ENCODE measurements at regions not wholly inside any gene's neighbourhood (a gene's known extent, or its start where the extent isn't known, plus 50 kb on each side); places are given as distances from the start of the nearest gene placed in this dataset.

GRCh38 chr5:73233461-73234203 is 60.6 kb downstream of the TMEM174 start (continued):
- no peak for TF ChIP-seq REST (IDR thresholded peaks at IDR 0.05; ENCODE audit: unreplicated experiment)
- peak; percentile 4; the same call in 1 of the 2 replicates for TF ChIP-seq CREB1 (CRISPR knock-in tag; IDR thresholded peaks at IDR 0.05; ENCODE audit: low read depth)
- no peak for TF ChIP-seq ZNF331 (CRISPR knock-in tag; IDR thresholded peaks at IDR 0.05; ENCODE audit: low read depth)

- H3K27me3 ChIP-seq (ENCODE audit: insufficient read depth), result peaks cover 92% of the 10 kb centered on the region
- ATAC-seq, result peak; percentile 14
- no peak overlapping the region for H3K27ac Mint-ChIP-seq
- H3F3A ChIP-seq (replicated peaks; ENCODE audit: low read depth), result peaks cover 9% of the 10 kb centered on the region
- H3K4me2 ChIP-seq, result peak overlapping the region; percentile 95
- no peak overlapping the region for H3K27ac ChIP-seq (ENCODE audit: low read depth)
- H2AFZ ChIP-seq, result peak overlapping the region; percentile 91
- no peak for DNase-seq (ENCODE audit: low spot score)
- no peaks in the 10 kb centered on the region for H3K79me2 ChIP-seq (replicated peaks; ENCODE audit: insufficient read depth)
- H3K36me3 ChIP-seq (ENCODE audit: insufficient read depth), result no peaks in the 10 kb centered on the region
- H3K27me3 Mint-ChIP-seq (ENCODE audit: insufficient read depth, low read depth, poor library complexity), result peaks cover 86% of the 10 kb centered on the region
- peak overlapping the region; percentile 68 for H3K4me3 ChIP-seq
- H3K4me3 Mint-ChIP-seq, result peak overlapping the region; percentile 65
- no peaks in the 10 kb centered on the region for H3K36me3 Mint-ChIP-seq (ENCODE audit: low read depth)
- TF ChIP-seq EZH2 (IDR thresholded peaks at IDR 0.05; ENCODE audit: low read depth, unreplicated experiment), result peak; percentile 17
- no peak for TF ChIP-seq CREB1 (CRISPR knock-in tag; IDR thresholded peaks at IDR 0.05; ENCODE audit: low read depth)
- peaks cover 27% of the 10 kb centered on the region for H3K4me1 Mint-ChIP-seq
- H3K9me3 Mint-ChIP-seq, result no peaks in the 10 kb centered on the region
- H4K20me1 ChIP-seq (replicated peaks; ENCODE audit: insufficient read depth), result peaks cover 7% of the 10 kb centered on the region
- peaks cover 46% of the 10 kb centered on the region for H3K4me1 ChIP-seq (ENCODE audit: insufficient read depth)
- H3K9me2 ChIP-seq (ENCODE audit: insufficient read depth), result no peaks in the 10 kb centered on the region
These were observed 60.1 kb downstream of the TMEM174 start for GRCh38 chr5:73233053-73233460.

GRCh38 chr5:73232266-73233041 is 59.5 kb downstream of the TMEM174 start:
- Mint-ChIP-seq H3K4me1 (peaks cover 27% of the 10 kb centered on the region), H3K27ac (no peak overlapping the region), H3K36me3 (ENCODE audit: low read depth) (no peaks in the 10 kb centered on the region), H3K9me3 (no peaks in the 10 kb centered on the region), H3K4me3 (peak overlapping the region; percentile 65), H3K27me3 (ENCODE audit: insufficient read depth, low read depth, poor library complexity) (peaks cover 90% of the 10 kb centered on the region)
- no peaks in the 10 kb centered on the region for H3K36me3 ChIP-seq (ENCODE audit: insufficient read depth)
- peaks cover 9% of the 10 kb centered on the region for H3F3A ChIP-seq (replicated peaks; ENCODE audit: low read depth)
- peak overlapping the region; percentile 91 for H2AFZ ChIP-seq
- peak overlapping the region; percentile 68 for H3K4me3 ChIP-seq
- H3K4me1 ChIP-seq (ENCODE audit: insufficient read depth), result peaks cover 46% of the 10 kb centered on the region
- peaks cover 98% of the 10 kb centered on the region for H3K27me3 ChIP-seq (ENCODE audit: insufficient read depth)
- H3K4me2 ChIP-seq, result peak overlapping the region; percentile 95
- DNase-seq (ENCODE audit: low spot score), result peak; percentile 55
- TF ChIP-seq EZH2phosphoT487 (IDR thresholded peaks at IDR 0.05; ENCODE audit: unreplicated experiment) (peak; percentile 94), EZH2 (IDR thresholded peaks at IDR 0.05; ENCODE audit: low read depth, unreplicated experiment) (peak; percentile 91), ETS1 (IDR thresholded peaks at IDR 0.05) (no peak), JUNB (IDR thresholded peaks at IDR 0.05; ENCODE audit: unreplicated experiment) (no peak), ZNF114 (CRISPR knock-in tag; IDR thresholded peaks at IDR 0.05) (no peak)
- H3K27ac ChIP-seq (ENCODE audit: low read depth), result no peak overlapping the region
- H4K20me1 ChIP-seq (replicated peaks; ENCODE audit: insufficient read depth), result peaks cover 7% of the 10 kb centered on the region
- ATAC-seq, result peak; percentile 26
- H3K79me2 ChIP-seq (replicated peaks; ENCODE audit: insufficient read depth), result no peaks in the 10 kb centered on the region
- H3K9me2 ChIP-seq (ENCODE audit: insufficient read depth), result no peaks in the 10 kb centered on the region
